Panc1 (cell line): ENCODE measurements at regions not wholly inside any gene's neighbourhood (a gene's known extent, or its start where the extent isn't known, plus 50 kb on each side); places are given as distances from the start of the nearest gene placed in this dataset.

Source experiments
- POLR2AphosphoS5 ChIP-seq: IDR thresholded peaks from 2 replicates; pipeline ENCODE4 v1.6.1; 2012; ENCODE audit warnings: mild to moderate bottlenecking, low read depth, low read length, moderate library complexity
- TF ChIP-seq, protein P1 (sequence below): fragments of 450-650 bp; IDR thresholded peaks from 2 replicates; pipeline ENCODE4 v1.5.1; 2017; ENCODE audit warnings: mild to moderate bottlenecking
- TF ChIP-seq, protein P2 (sequence below), 2 experiments: IDR thresholded peaks; 2 replicates each; pipeline ENCODE4 v1.6.1; 2011 to 2012; ENCODE audit warnings: low read depth in 2 of 2, control low read depth in 1 of 2, low read length in 1 of 2, mild to moderate bottlenecking in 1 of 2, moderate library complexity in 1 of 2; ENCODE audit not compliant: insufficient read depth in 1 of 2

DNA sequence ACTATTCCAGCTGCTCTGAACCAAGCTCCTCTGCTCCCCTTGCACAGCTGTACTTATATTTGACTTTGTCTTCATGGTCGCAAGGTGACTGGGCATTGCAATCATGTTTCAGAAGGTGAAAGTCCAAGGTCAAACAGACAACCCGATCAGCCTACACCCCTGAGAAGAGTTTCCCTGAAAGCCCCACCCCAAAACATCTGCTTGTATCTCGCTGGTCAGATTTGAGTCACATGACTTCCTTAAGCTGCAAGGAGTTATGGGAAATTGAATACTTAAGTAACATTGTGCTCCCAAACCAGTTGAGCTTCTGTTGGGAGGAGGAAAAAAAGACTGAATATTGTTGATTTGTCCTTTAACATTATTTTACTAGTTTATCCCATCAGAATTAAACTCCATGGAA lies 83.4 kb upstream of the FZD10 start:
- TF ChIP-seq, protein P1, sequence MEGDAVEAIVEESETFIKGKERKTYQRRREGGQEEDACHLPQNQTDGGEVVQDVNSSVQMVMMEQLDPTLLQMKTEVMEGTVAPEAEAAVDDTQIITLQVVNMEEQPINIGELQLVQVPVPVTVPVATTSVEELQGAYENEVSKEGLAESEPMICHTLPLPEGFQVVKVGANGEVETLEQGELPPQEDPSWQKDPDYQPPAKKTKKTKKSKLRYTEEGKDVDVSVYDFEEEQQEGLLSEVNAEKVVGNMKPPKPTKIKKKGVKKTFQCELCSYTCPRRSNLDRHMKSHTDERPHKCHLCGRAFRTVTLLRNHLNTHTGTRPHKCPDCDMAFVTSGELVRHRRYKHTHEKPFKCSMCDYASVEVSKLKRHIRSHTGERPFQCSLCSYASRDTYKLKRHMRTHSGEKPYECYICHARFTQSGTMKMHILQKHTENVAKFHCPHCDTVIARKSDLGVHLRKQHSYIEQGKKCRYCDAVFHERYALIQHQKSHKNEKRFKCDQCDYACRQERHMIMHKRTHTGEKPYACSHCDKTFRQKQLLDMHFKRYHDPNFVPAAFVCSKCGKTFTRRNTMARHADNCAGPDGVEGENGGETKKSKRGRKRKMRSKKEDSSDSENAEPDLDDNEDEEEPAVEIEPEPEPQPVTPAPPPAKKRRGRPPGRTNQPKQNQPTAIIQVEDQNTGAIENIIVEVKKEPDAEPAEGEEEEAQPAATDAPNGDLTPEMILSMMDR = no peak
- TF ChIP-seq, protein P2, sequence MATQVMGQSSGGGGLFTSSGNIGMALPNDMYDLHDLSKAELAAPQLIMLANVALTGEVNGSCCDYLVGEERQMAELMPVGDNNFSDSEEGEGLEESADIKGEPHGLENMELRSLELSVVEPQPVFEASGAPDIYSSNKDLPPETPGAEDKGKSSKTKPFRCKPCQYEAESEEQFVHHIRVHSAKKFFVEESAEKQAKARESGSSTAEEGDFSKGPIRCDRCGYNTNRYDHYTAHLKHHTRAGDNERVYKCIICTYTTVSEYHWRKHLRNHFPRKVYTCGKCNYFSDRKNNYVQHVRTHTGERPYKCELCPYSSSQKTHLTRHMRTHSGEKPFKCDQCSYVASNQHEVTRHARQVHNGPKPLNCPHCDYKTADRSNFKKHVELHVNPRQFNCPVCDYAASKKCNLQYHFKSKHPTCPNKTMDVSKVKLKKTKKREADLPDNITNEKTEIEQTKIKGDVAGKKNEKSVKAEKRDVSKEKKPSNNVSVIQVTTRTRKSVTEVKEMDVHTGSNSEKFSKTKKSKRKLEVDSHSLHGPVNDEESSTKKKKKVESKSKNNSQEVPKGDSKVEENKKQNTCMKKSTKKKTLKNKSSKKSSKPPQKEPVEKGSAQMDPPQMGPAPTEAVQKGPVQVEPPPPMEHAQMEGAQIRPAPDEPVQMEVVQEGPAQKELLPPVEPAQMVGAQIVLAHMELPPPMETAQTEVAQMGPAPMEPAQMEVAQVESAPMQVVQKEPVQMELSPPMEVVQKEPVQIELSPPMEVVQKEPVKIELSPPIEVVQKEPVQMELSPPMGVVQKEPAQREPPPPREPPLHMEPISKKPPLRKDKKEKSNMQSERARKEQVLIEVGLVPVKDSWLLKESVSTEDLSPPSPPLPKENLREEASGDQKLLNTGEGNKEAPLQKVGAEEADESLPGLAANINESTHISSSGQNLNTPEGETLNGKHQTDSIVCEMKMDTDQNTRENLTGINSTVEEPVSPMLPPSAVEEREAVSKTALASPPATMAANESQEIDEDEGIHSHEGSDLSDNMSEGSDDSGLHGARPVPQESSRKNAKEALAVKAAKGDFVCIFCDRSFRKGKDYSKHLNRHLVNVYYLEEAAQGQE (IDR thresholded peaks at IDR 0.05; ENCODE audit: insufficient read depth in 1 of 2, low read depth in 2 of 2, low read length in 1 of 2) = no peak
- no peak for TF ChIP-seq POLR2AphosphoS5
